ENCODE measurements at regions not wholly inside any gene's neighbourhood (a gene's known extent, or its start where the extent isn't known, plus 50 kb on each side); places are given as distances from the start of the nearest gene placed in this dataset.

- no peak for DNase-seq (ENCODE audit: low read depth)
- TF ChIP-seq CTCF (conservative IDR thresholded peaks at IDR 0.05; ENCODE audit: low read depth, low read length) = no peak
- H3K4me3 ChIP-seq (ENCODE audit: low read depth, low read length) = no peak overlapping the region
Measured at GRCh38 chr6:50979171-50979525, 160.5 kb downstream of the TFAP2B start.

GRCh38 chr6:50984135-50984534 is 165.5 kb downstream of the TFAP2B start:
- H3K4me3 ChIP-seq (ENCODE audit: low read depth, low read length) = no peak overlapping the region
- TF ChIP-seq CTCF (conservative IDR thresholded peaks at IDR 0.05; ENCODE audit: low read depth, low read length) = no peak
- no peak for DNase-seq (ENCODE audit: low read depth)

- TF ChIP-seq CTCF (conservative IDR thresholded peaks at IDR 0.05; ENCODE audit: low read depth, low read length) = no peak
- DNase-seq (ENCODE audit: low read depth) = no peak
- no peak overlapping the region for H3K4me3 ChIP-seq (ENCODE audit: low read depth, low read length)
Measured at GRCh38 chr6:50986319-50986718, 167.6 kb downstream of the TFAP2B start.

GRCh38 chr6:50989123-50989522 is 170.5 kb downstream of the TFAP2B start:
- DNase-seq (ENCODE audit: low read depth) = no peak
- TF ChIP-seq CTCF (conservative IDR thresholded peaks at IDR 0.05; ENCODE audit: low read depth, low read length) = no peak
- H3K4me3 ChIP-seq (ENCODE audit: low read depth, low read length) = no peak overlapping the region

GRCh38 chr6:50990750-50991446 is 172.2 kb downstream of the TFAP2B start:
- no peak overlapping the region for H3K4me3 ChIP-seq (ENCODE audit: low read depth, low read length)
- TF ChIP-seq CTCF (conservative IDR thresholded peaks at IDR 0.05; ENCODE audit: low read depth, low read length) = no peak
- DNase-seq (ENCODE audit: low read depth) = peak; percentile 62

- TF ChIP-seq CTCF (conservative IDR thresholded peaks at IDR 0.05; ENCODE audit: low read depth, low read length) = no peak
- H3K4me3 ChIP-seq (ENCODE audit: low read depth, low read length) = no peak overlapping the region
- DNase-seq (ENCODE audit: low read depth) = no peak
Measured at GRCh38 chr6:50992232-50992631, 173.6 kb downstream of the TFAP2B start.

Data from choroid plexus epithelial cell (primary cell).